Stimulated activated naive CD8-positive, alpha-beta T cell treated with anti-CD3 and anti-CD28 coated beads, Interleukin-15, Interleukin-2, amounts not matched to agents 100 U/mL and 50 U/mL, for 24 hours (primary cell): ENCODE measurements at regions not wholly inside any gene's neighbourhood (a gene's known extent, or its start where the extent isn't known, plus 50 kb on each side); places are given as distances from the start of the nearest gene placed in this dataset.

ENCODE experiments used
- ATAC-seq: fragments of 150-1000 bp; cut with Tn5 transposase; one replicate; pipeline ENCODE4 v1.10.0; 2021
- DNase-seq: peaks from one replicate; pipeline ENCODE4 v3.0.0; 2021

DNA sequence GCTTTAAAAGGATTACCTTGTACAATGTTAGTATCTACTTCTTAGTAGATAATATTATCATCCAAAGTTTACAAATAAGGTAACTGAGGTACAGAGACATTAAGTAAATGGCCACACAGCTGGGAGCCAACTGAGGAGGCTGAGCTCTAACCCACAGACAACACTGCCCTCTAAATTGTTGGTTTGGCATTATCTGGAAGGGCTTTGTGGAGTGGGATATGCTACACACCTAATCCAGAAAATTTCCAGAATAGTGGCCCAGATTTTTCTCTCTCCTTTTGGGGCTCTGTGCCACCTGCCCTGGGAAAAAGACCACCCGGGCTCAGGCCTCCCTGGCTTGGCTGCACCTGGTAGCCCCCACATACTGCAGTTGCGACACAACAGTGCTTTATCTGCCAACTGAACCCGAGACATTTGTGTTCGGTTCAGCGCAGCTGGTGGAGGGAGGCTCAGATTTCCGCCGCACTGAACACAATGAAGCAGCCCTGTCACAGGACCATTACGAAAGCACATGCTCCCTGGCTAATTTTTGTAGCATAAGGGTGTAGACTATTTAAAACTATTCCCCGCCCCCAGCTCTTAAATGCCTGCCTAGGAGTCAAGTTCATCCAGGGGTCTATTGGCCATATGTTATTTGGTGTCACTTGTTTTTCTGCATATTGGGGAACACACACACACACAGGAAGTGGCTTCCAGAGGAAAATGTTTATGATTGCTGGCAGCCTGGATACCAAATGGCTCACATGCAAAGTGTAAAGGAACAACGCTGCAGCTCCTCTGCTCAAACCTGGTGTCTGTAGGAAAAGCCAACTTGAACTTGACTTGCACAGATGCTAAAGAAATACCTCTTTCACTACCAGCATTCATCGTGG, 92.3 kb upstream of the ESRRG start:
- no peak for ATAC-seq
- no peak for DNase-seq

DNA sequence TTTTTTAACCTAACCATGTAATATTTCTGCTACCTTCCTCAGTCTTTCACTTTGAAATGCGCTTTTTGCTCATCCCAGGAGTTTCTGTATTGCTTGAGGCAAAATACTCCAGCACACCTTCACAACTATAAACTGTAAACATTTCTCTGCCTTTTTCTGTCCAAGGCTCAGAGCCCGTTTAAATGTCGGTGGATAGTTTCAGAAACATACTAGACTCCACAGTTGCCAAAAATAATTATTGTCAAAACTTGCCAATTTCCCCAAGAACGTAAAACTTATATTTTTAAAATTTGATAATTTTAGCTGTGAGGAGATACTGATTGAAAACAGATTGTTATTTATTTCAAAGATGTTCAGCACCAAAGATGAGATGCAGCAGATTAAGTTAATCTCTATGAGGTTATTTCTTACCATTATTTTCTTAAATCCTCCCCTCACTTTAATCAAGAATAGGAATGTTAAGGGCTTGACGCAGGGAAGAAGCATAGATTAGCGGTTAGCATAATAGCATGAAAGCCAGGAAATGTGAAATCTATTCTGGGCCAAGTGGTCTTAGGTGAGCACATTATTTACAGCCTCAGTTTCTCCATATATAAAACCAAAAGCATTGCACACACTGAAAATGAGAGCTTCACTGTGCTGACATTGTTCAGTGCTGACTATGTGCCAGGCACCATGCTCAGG, 91.5 kb upstream of the ESRRG start:
- ATAC-seq (no peak), DNase-seq (no peak)

DNA sequence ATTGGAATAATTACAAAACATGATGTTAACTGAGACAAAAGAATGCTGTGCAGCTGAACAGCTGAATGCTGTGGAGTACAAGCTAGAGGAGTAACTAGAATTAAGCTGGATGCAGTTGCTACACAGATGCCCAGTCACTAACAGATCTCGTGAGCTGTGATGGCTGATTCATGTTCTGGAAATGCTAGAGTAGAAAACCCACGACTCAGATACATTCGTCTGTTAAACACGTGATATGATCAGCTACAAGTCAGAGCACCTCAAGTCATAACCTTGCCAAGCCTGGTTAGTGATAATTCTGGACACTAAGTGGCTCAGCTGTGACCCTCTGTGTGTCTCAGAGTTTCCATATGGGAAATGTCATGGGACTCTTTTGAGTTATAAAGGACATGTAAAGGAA, 89.7 kb upstream of the ESRRG start:
- ATAC-seq (no peak), DNase-seq (no peak)

DNA sequence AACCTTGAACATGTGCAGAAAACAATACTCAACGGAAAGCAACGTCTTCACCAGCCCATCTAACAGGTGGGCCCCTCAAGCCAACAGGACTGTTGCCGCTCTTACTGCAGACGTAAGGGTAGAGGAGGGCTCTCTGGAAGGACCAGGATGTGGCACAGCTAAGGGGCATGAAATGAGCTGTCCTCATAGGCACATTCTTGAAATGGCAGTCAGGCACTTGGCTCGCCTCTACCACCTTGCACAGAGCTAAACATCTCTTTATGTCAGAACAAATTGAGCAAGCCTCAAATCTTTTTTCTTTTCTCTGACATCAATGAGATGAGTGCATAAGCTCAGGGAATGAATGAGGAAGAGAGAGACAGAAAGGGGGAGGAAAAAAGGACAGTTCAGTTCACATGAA, 86.4 kb upstream of the ESRRG start:
- ATAC-seq = no peak
- no peak for DNase-seq

DNA sequence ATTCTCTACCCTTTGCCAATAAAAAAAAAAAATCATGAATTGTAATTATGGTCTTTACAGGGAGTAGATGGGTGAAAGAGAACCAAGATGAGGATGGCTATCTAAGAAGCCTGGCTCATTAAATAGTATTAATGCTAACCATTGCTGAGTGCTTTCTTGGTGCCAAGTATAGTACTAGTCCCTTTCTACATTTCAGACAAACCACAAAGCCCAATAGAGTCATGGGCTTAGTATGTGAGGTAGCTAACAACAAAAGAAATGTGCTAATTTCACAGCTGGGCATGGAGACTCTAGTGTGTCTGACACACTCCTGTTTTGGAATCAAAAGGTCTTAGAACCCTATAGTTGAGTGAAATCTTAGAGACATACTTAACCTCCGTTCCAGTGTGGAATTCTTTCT, 84.5 kb upstream of the ESRRG start:
- DNase-seq = no peak

DNA sequence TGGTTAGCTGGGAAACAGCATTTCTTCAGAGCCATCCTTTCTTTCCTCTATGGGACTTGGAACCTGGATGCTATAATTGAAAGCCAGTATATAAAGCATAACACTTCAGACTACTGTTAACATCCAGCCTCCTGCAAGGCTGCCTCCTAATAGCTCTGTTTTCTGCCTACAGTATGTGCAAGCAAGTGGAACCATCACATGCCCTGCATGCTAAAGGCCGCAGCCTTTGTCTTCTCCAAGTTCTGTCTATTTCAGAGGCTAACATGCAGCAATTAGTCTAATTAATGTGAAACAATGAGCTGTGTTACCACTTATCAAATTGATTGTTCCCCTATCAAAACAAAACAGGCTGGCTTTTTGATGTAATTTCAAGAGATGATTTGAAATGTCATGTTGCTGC, 82.7 kb upstream of the ESRRG start:
- ATAC-seq (no peak), DNase-seq (no peak)

More for the DNA sequence above, 84.5 kb upstream of the ESRRG start:
- no peak for ATAC-seq

DNA sequence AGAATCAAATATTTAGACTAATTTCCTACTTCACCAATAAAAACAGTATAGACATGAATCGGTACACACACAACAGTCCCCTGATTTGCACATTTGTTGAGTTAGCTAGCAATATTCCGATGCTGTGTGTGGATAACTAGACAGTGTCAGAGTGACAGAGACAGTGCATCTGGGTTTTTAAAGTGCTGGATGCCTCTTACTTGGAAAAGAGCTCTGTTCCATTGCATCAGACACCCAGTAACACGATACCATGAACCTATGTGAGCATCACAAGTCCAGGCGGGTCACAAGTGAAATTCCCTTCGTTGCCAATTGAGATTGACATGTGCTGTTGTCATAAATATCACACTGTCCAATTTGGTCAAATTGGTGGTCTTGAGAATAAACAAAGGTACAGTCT, 82.0 kb upstream of the ESRRG start:
- ATAC-seq = no peak
- DNase-seq = no peak

DNA sequence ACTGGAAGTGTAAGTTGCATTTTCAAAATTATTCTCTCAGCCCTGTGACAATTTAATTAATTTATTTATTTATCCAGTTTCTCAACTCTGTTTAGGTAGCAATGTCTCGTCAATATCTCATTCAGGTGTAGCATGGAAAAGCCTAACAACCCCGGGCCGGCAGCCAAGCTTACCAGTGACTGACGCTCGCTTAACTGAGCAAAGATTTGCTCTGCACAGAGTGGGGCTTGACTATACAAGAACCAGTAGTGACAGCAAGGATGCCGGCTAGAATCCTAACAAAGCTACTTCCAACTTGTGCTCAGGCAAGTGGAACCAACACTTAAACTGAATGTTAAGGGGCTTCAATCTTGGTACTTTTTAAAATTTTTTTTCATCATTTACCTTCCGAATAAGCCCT, 80.9 kb upstream of the ESRRG start:
- ATAC-seq = no peak
- DNase-seq = no peak

DNA sequence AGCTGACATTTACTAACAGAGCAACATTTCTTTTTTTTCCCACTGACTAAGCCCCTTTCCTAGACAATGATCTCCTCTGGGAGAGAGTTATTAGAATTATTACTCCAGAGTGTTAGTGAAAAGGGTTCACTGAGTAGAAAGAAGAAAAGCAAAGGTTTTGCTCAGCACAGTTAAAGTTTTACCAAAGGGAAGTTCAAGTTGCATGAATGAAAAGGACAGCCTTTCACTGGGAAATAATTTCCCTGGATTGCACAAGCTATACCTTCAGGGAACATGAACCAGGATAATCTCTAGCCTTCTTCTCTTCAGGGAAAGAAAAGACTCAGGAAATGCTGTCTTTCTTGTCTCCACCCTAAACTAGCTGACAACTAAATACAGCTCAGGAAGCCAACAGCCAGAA, 71.4 kb upstream of the ESRRG start:
- no peak for DNase-seq
- no peak for ATAC-seq

DNA sequence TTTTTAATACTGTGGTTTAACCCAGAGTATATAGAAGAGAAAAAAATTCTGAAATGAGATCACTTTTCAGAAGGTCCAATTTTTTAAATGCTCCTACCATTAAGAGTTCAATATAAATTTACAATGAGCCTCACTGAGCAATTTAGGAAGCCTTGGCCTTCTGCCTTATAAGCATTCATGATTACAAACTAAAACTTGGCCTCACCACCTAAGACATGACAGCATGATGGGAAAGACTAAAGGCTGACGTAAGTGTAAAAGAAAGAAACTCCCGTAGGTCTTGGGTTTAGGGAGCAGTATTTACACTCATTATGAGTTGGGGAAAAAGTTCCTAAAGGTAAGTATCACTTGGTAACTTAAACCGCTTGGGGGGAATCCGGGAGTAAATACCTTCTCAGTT, 70.7 kb upstream of the ESRRG start:
- no peak for ATAC-seq

DNA sequence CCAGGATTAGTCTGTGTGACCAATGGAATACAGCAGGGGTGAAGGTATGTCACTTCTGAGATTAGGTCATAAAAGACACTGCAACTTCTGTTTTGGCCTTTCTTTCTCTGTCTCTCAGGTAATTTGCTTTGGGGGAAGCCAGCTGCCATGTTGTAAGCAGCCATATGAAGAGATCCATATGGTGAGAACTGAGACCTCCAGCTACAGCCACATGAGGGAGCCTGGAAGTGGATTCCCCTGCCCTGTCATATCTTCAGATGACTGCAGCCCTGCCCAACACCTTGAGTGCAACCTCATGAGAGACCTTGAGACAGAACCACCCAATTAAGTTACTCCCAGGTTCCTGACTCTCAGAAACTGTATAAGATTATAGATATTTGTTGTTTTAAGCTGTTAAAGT, 70.1 kb upstream of the ESRRG start:
- DNase-seq (no peak), ATAC-seq (no peak)

More for the DNA sequence above, 70.7 kb upstream of the ESRRG start:
- DNase-seq = no peak

DNA sequence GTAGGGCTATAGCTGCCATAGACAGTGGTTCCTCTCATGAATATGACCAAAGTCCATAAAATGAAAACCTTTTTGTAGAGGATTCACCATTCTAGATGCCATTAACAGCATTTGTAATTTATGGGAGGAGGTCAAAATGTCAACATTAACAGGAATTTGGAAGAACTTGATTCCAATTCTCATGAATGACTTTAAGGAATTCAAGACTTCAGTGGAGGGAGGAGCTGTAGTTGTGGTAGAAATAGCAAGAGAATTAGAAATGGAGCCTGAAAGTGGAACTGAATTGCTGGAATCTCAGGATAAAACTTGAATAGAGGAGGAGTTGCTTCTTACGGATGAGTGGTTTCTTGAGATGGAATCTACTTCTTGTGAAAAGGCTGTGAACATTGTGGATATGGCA, 65.4 kb upstream of the ESRRG start:
- ATAC-seq (no peak), DNase-seq (no peak)

DNA sequence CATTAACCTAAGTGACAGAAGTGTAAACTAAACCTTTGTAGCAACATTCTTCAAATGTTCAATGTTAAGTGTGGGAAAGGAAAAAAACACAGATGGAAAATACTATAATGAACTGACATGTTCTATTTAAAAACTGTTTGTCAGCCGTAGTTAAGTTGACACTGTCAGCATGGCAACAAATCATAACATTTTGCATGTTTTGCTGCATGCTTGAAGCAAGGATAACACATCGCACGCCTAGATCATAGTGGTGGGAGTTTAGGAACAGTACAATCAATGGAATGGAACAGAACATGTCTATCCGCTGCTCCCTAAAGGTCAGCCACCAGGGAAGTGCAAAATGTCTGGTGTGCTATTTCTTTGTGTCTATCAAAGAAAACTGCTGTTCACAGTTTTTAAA, 62.5 kb upstream of the ESRRG start:
- DNase-seq (no peak), ATAC-seq (no peak)

DNA sequence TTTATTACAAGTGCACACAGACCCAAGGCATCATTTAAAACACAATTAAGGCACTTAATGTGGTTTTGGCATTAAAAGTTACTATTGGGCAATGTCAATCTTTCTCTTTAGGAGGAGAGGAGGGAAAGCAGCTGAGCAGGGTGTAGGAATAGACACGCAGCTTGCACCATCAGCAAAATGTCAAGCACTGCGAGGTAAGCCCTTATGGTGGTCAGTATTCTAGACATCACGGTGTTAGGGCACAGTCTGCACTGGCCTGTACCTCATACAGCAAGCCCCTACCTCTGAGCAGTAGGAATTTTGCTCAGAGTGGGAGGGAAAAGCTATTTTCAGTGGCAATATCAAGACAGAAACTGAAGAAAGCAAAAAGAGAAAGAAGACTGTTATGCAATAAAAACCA, 62.0 kb upstream of the ESRRG start:
- no peak for ATAC-seq

DNA sequence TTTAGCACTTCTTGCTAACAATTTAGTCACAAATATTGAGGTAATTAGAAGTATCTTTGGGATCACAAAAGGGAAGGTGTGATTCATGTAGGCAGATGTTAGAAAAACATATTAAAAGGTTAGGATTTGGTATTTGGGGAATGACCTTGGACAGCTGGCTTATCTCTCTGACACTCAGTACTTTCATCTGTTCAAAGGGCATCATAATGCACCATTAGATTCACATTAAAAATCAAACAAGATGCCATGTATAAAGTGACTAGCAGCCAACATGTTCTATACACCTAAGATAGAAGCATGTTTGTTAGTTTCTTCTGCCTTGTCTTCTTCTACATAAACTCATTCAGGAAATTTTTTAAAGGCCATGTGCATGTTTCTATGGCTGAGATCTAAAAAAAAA, 56.5 kb upstream of the ESRRG start:
- no peak for DNase-seq
- ATAC-seq = no peak

More for the DNA sequence above, 62.0 kb upstream of the ESRRG start:
- DNase-seq = no peak

DNA sequence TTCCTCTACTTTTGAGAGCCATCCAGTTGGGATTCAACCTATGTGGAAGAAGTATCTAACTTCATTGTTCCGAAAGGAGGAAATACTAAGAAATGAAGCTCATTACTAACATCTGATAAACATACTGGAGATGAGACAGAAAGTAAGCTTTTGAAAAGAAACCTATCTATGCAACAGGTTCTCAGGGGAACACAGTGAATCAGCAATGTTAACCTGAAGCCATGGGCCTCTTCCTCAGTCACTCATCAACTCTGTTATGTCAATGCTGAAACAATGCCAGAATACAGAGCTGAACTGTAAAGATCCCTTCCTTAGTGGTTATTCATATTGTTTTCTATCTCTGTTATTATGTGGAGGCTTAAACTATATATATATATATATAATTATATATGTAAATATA, 55.5 kb upstream of the ESRRG start:
- no peak for DNase-seq
- no peak for ATAC-seq

DNA sequence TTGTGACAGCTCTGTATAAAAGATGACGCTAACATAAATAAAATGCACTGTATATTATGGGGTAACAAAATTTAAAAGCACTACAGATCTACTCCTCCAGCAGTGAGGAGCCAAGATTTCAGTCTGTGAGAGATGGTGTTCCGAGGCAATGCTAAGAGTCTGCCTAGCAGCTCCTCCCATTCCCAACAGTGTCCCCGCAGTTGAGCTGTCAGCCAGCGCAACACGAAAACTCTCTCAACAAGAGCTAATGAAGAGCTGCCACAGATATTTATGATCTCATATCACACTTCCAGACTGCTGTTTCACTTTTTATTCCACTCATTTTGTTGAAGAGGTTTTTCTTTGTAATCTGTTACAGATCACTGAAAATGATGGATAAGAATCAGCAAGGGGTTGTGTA, 53.9 kb upstream of the ESRRG start:
- DNase-seq (no peak), ATAC-seq (no peak)
